SK-N-SH (cell line): ENCODE measurements at regions not wholly inside any gene's neighbourhood (a gene's known extent, or its start where the extent isn't known, plus 50 kb on each side); places are given as distances from the start of the nearest gene placed in this dataset.

ENCODE experiments used
- CTCF ChIA-PET: fragments of 300-600, 350-600 bp; formaldehyde crosslinking; extraction: SDS; loops from one replicate; lab custom pipeline; 2021; lab: Yijun Ruan, JAX
- POLR2A ChIA-PET: fragments of 350-600 bp; sonication (Branson Sonifier 250); formaldehyde crosslinking; extraction: SDS; loops from one replicate; lab custom pipeline; 2020; ENCODE audit warnings: antibody characterized with exemption, inconsistent platforms; lab: Yijun Ruan, JAX
- DNase-seq: peaks from one replicate; pipeline ENCODE4 v3.0.0; 2012
- H2AFZ ChIP-seq: fragments of 200-600 bp; sonication (generic); 2 replicates; pipeline ENCODE4 v1.8.1; 2016; ENCODE audit warnings: antibody characterized with exemption, mild to moderate bottlenecking, low read depth
- H3F3A ChIP-seq: fragments of 200-600 bp; sonication (generic); replicated peaks from 2 replicates; pipeline ENCODE3; 2016; ENCODE audit warnings: antibody characterized with exemption, mild to moderate bottlenecking; ENCODE audit not compliant: insufficient read depth
- H3K27ac ChIP-seq, 2 experiments: fragments of 200-500 bp in 1 of 2; fragments of 200-600 bp in 1 of 2; sonication (Bioruptor generic) in 1 of 2; sonication (generic), shearing (Covaris generic) in 1 of 2; 2 replicates each; pipeline versions ENCODE4 v1.5.1 to v1.6.1; 2014 to 2016; ENCODE audit warnings: low read depth in 2 of 2, inconsistent platforms in 1 of 2, low read length in 1 of 2, mild to moderate bottlenecking in 1 of 2, mixed read lengths in 1 of 2
- H3K27me3 ChIP-seq: fragments of 200-600 bp; sonication (generic), shearing (Covaris generic); 2 replicates; pipeline ENCODE4 v1.6.1; 2016; ENCODE audit warnings: mixed run types; ENCODE audit not compliant: insufficient read depth
- H3K36me3 ChIP-seq, 2 experiments: fragments of 200-500 bp in 1 of 2; fragments of 200-600 bp in 1 of 2; sonication (Bioruptor generic) in 1 of 2; sonication (generic) in 1 of 2; replicated peaks in 1 of 2; 2 replicates each; pipeline versions ENCODE3 to v1.5.1; 2014 to 2016; ENCODE audit warnings: low read length in 1 of 2, mild to moderate bottlenecking in 1 of 2; ENCODE audit not compliant: insufficient read depth in 2 of 2, control insufficient read depth in 1 of 2
- H3K4me1 ChIP-seq, 2 experiments: fragments of 200-500 bp in 1 of 2; fragments of 200-600 bp in 1 of 2; sonication (Bioruptor generic) in 1 of 2; sonication (generic), shearing (Covaris generic) in 1 of 2; 2 replicates each; pipeline versions ENCODE4 v1.5.1 to v1.6.1; 2014 to 2016; ENCODE audit warnings: low read depth in 1 of 2, low read length in 1 of 2, mixed run types in 1 of 2; ENCODE audit not compliant: insufficient read depth in 2 of 2, control insufficient read depth in 1 of 2
- H3K4me2 ChIP-seq: fragments of 200-600 bp; sonication (generic), shearing (Covaris generic); 2 replicates; pipeline ENCODE4 v1.6.1; 2017; ENCODE audit warnings: mixed run types
- H3K4me3 ChIP-seq, 2 experiments: fragments of 200-500 bp in 1 of 2; fragments of 200-600 bp in 1 of 2; sonication (Bioruptor generic) in 1 of 2; sonication (generic), shearing (Covaris generic) in 1 of 2; 2 replicates each; pipeline versions ENCODE4 v1.5.1 to v1.8.1; 2014 to 2016; ENCODE audit warnings: low read depth in 2 of 2, inconsistent platforms in 1 of 2, low read length in 1 of 2, mild to moderate bottlenecking in 1 of 2, mixed read lengths in 1 of 2, moderate library complexity in 1 of 2
- H3K79me2 ChIP-seq: fragments of 200-600 bp; sonication (generic); 2 replicates; pipeline ENCODE4 v1.8.1; 2017; ENCODE audit warnings: mild to moderate bottlenecking; ENCODE audit not compliant: insufficient read depth
- H3K9ac ChIP-seq: fragments of 200-600 bp; sonication (generic); 2 replicates; pipeline ENCODE4 v1.6.1; 2017; ENCODE audit warnings: mixed run types
- H3K9me2 ChIP-seq: fragments of 200-600 bp; sonication (generic); 2 replicates; pipeline ENCODE4 v1.6.1; 2017; ENCODE audit warnings: mixed run types
- H3K9me3 ChIP-seq: fragments of 200-600 bp; sonication (generic); 2 replicates; pipeline ENCODE4 v1.6.1; 2017; ENCODE audit warnings: mixed run types, mild to moderate bottlenecking, moderate library complexity
- H4K20me1 ChIP-seq: fragments of 200-600 bp; sonication (generic); 2 replicates; pipeline ENCODE4 v1.6.1; 2017; ENCODE audit warnings: mild to moderate bottlenecking, mixed run types; ENCODE audit not compliant: insufficient read depth
- CHD2 ChIP-seq: fragments of 150-350 bp; IDR thresholded peaks from 2 replicates; pipeline ENCODE4 v1.6.1; 2018; ENCODE audit warnings: low read length; ENCODE audit not compliant: partially characterized antibody
- CTCF ChIP-seq: fragments of 200-600 bp; sonication (generic); IDR thresholded peaks from 2 replicates; pipeline ENCODE4 v1.6.1; 2017; ENCODE audit warnings: antibody characterized with exemption, mild to moderate bottlenecking, moderate library complexity
- ELF1 ChIP-seq: IDR thresholded peaks from 2 replicates; pipeline ENCODE4 v1.4.0; 2012
- EZH2phosphoT487 ChIP-seq: fragments of 200-600 bp; sonication (generic); IDR thresholded peaks from 2 replicates; pipeline ENCODE4 v1.6.1; 2017; ENCODE audit warnings: low read depth, mixed run types, mild to moderate bottlenecking, antibody characterized with exemption, moderate library complexity, borderline replicate concordance
- FOSL2 ChIP-seq: IDR thresholded peaks from 2 replicates; pipeline ENCODE4 v1.4.0; 2012; ENCODE audit warnings: low read depth, mild to moderate bottlenecking, moderate library complexity, borderline replicate concordance
- FOXM1 ChIP-seq: IDR thresholded peaks from 2 replicates; pipeline ENCODE4 v1.4.0; 2012; ENCODE audit warnings: low read depth, mild to moderate bottlenecking
- GABPA ChIP-seq: IDR thresholded peaks from 2 replicates; pipeline ENCODE4 v1.4.0; 2012; ENCODE audit warnings: low read depth, mild to moderate bottlenecking
- IRF3 ChIP-seq: fragments of 150-350 bp; IDR thresholded peaks from 2 replicates; pipeline ENCODE4 v1.6.1; 2016; ENCODE audit warnings: mild to moderate bottlenecking, low read depth, low read length
- MEF2A ChIP-seq: IDR thresholded peaks from 2 replicates; pipeline ENCODE4 v1.4.0; 2012; ENCODE audit warnings: low read depth, borderline replicate concordance
- MXI1 ChIP-seq: IDR thresholded peaks from 2 replicates; pipeline ENCODE4 v1.6.1; 2012; ENCODE audit warnings: mild to moderate bottlenecking, low read depth, low read length, improper control_type of control experiment
- NRF1 ChIP-seq: IDR thresholded peaks from 2 replicates; pipeline ENCODE4 v1.6.1; 2012; ENCODE audit warnings: low read depth, mild to moderate bottlenecking, low read length
- RCOR1 ChIP-seq: fragments of 150-350 bp; IDR thresholded peaks from 2 replicates; pipeline ENCODE4 v1.6.1; 2017; ENCODE audit warnings: antibody characterized with exemption, low read length
- RFX5 ChIP-seq: IDR thresholded peaks from 2 replicates; pipeline ENCODE4 v1.6.1; 2012; ENCODE audit warnings: mild to moderate bottlenecking, improper control_type of control experiment, low read length
- RXRA ChIP-seq: IDR thresholded peaks from 2 replicates; pipeline ENCODE4 v1.4.0; 2012; ENCODE audit warnings: low read depth, mild to moderate bottlenecking, borderline replicate concordance
- SMC3 ChIP-seq: IDR thresholded peaks from 2 replicates; pipeline ENCODE4 v1.6.1; 2012; ENCODE audit warnings: low read depth, low read length, improper control_type of control experiment
- TEAD4 ChIP-seq: IDR thresholded peaks from 2 replicates; pipeline ENCODE4 v1.4.0; 2012; ENCODE audit warnings: mild to moderate bottlenecking, borderline replicate concordance; ENCODE audit not compliant: insufficient read depth
- ZBTB33 ChIP-seq: IDR thresholded peaks from 2 replicates; pipeline ENCODE4 v1.4.0; 2012; ENCODE audit warnings: low read depth, borderline replicate concordance
- WGBS: methylation state at CpG from one replicate; pipeline ENCODE4 v1.1.6; 2017; ENCODE audit warnings: low lambda C conversion rate; 5-methylcytosine and 5-hydroxymethylcytosine counted together
- TF ChIP-seq, protein P1 (sequence below): IDR thresholded peaks from 2 replicates; pipeline ENCODE4 v1.4.0; 2012; ENCODE audit warnings: low read depth, borderline replicate concordance

GRCh38 chr2:23256643-23257042 is 128.3 kb upstream of the KLHL29 start:
- H3F3A ChIP-seq: no peaks in the 10 kb centered on the region
- H3K36me3 ChIP-seq: no peaks in the 10 kb centered on the region
- no peaks in the 10 kb centered on the region for H4K20me1 ChIP-seq
- no peak for DNase-seq
- no peak overlapping the region for H3K4me2 ChIP-seq
- no peaks in the 10 kb centered on the region for H3K4me1 ChIP-seq
- no peaks in the 10 kb centered on the region; the same call in 1 of the 2 replicates for H3K9me2 ChIP-seq
- H3K9me3 ChIP-seq: no peaks in the 10 kb centered on the region
- ChIA-PET CTCF (interaction anchor here (0.6 kb wide), 1 partner anchor 206 kb away, joined by 3 read pairs; no protein-coding TSS in a partner anchor), POLR2A (interaction anchor here (0.5 kb wide), 1 partner anchor 70 kb away, joined by 3 read pairs; no protein-coding TSS in a partner anchor)
- H3K27me3 ChIP-seq: no peaks in the 10 kb centered on the region
- H3K4me3 ChIP-seq: no peak overlapping the region
- no peak overlapping the region for H3K9ac ChIP-seq
- no peak overlapping the region for H3K27ac ChIP-seq
- H3K79me2 ChIP-seq: no peaks in the 10 kb centered on the region
- WGBS: 24% methylated on average over 2 of the region's 2 CpGs
- no peak for TF ChIP-seq SMC3
- no peak for TF ChIP-seq CHD2
- no peak for TF ChIP-seq FOSL2
- TF ChIP-seq EZH2phosphoT487: no peak
- no peak for TF ChIP-seq MXI1
- TF ChIP-seq TEAD4: no peak
- TF ChIP-seq RCOR1: no peak
- no peak for TF ChIP-seq GABPA
- TF ChIP-seq CTCF: no peak
- TF ChIP-seq ZBTB33: no peak
- TF ChIP-seq RXRA: no peak
- TF ChIP-seq IRF3: no peak
- no peak for TF ChIP-seq RFX5
- TF ChIP-seq, protein P1, sequence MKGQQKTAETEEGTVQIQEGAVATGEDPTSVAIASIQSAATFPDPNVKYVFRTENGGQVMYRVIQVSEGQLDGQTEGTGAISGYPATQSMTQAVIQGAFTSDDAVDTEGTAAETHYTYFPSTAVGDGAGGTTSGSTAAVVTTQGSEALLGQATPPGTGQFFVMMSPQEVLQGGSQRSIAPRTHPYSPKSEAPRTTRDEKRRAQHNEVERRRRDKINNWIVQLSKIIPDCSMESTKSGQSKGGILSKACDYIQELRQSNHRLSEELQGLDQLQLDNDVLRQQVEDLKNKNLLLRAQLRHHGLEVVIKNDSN: no peak
- TF ChIP-seq NRF1: no peak
- no peak for TF ChIP-seq FOXM1
- TF ChIP-seq ELF1: no peak
- no peak for TF ChIP-seq MEF2A
- no peak overlapping the region for H2AFZ ChIP-seq
